Glutamatergic neuron (in vitro differentiated cells): ENCODE measurements at regions not wholly inside any gene's neighbourhood (a gene's known extent, or its start where the extent isn't known, plus 50 kb on each side); places are given as distances from the start of the nearest gene placed in this dataset.

Source experiments
- DNase-seq: peaks from one replicate; pipeline ENCODE4 v3.0.0; 2022
- H3K27ac Mint-ChIP-seq: one replicate; pipeline ENCODE4 v1.8.0; 2020; ENCODE audit warnings: mild to moderate bottlenecking, mixed read lengths, inconsistent platforms; ENCODE audit not compliant: unreplicated experiment
- H3K27me3 Mint-ChIP-seq: one replicate; pipeline ENCODE4 v1.8.0; 2020; ENCODE audit warnings: mild to moderate bottlenecking, moderate library complexity, mixed read lengths, inconsistent platforms; ENCODE audit not compliant: unreplicated experiment
- H3K36me3 Mint-ChIP-seq: one replicate; pipeline ENCODE4 v1.8.0; 2020; ENCODE audit warnings: mild to moderate bottlenecking, mixed read lengths, inconsistent platforms; ENCODE audit not compliant: unreplicated experiment
- H3K4me1 Mint-ChIP-seq: one replicate; pipeline ENCODE4 v1.8.0; 2020; ENCODE audit warnings: mild to moderate bottlenecking, low read depth, mixed read lengths, inconsistent platforms; ENCODE audit not compliant: unreplicated experiment
- H3K4me3 Mint-ChIP-seq: one replicate; pipeline ENCODE4 v1.8.0; 2020; ENCODE audit warnings: mild to moderate bottlenecking, mixed read lengths, inconsistent platforms; ENCODE audit not compliant: unreplicated experiment
- H3K9me3 Mint-ChIP-seq: one replicate; pipeline ENCODE4 v1.8.0; 2020; ENCODE audit warnings: mild to moderate bottlenecking, moderate library complexity, mixed read lengths, inconsistent platforms; ENCODE audit not compliant: unreplicated experiment
- TF ChIP-seq, protein P1 (sequence below): fragments of 200-600 bp; sonication (generic); IDR thresholded peaks from one replicate; pipeline ENCODE4 v1.5.0; 2021; ENCODE audit not compliant: partially characterized antibody, unreplicated experiment

DNA sequence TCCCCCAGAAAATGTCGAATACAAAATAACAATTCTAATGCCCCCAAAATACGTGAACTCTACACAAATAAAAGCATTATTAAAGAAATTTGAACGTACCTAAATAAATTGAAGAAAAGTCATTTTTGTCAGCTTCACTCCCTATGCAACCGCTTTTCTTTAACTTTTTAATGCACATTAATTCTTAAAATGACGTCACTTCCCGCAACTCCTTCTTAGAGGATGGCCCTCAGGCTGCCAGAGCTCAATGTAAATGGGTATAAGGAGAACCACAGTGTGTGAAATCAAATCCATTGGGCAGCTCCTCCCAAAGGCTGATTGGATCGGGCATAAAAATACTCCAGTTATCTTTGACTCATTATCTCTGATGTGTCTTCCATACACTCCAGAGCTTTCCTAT is 736.9 kb downstream of the GBE1 start:
- DNase-seq, result no peak
- Mint-ChIP-seq H3K36me3 (no peaks in the 10 kb centered on the region), H3K4me3 (no peak overlapping the region), H3K27me3 (no peaks in the 10 kb centered on the region), H3K27ac (no peak overlapping the region), H3K4me1 (peaks cover 12% of the 10 kb centered on the region), H3K9me3 (no peaks in the 10 kb centered on the region)
- TF ChIP-seq, protein P1, sequence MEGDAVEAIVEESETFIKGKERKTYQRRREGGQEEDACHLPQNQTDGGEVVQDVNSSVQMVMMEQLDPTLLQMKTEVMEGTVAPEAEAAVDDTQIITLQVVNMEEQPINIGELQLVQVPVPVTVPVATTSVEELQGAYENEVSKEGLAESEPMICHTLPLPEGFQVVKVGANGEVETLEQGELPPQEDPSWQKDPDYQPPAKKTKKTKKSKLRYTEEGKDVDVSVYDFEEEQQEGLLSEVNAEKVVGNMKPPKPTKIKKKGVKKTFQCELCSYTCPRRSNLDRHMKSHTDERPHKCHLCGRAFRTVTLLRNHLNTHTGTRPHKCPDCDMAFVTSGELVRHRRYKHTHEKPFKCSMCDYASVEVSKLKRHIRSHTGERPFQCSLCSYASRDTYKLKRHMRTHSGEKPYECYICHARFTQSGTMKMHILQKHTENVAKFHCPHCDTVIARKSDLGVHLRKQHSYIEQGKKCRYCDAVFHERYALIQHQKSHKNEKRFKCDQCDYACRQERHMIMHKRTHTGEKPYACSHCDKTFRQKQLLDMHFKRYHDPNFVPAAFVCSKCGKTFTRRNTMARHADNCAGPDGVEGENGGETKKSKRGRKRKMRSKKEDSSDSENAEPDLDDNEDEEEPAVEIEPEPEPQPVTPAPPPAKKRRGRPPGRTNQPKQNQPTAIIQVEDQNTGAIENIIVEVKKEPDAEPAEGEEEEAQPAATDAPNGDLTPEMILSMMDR, result no peak

DNA sequence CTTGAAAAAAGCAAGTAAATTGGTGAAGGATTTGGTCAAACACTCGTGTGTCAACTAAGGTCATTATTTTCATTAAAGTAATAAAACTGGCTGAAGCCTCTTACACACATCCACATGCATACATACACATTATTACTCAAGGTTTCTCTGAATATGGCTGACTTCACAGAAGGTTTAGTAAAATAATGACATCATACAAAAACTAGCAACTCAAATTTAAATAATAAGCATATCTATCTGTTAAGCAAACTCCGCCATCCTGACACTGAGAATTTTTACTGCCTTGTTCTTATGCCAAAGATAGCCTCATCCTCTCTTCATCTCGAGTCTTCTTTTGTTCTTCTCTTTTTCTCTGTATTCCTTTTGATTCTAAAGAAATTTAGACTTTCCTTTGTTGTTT is 739.1 kb downstream of the GBE1 start:
- peaks cover 2% of the 10 kb centered on the region for H3K9me3 Mint-ChIP-seq
- DNase-seq, result no peak
- no peak overlapping the region for H3K27ac Mint-ChIP-seq
- H3K4me3 Mint-ChIP-seq, result no peak overlapping the region
- H3K27me3 Mint-ChIP-seq, result no peaks in the 10 kb centered on the region
- TF ChIP-seq, protein P1, result no peak
- H3K36me3 Mint-ChIP-seq, result no peaks in the 10 kb centered on the region
- H3K4me1 Mint-ChIP-seq, result peaks cover 5% of the 10 kb centered on the region

DNA sequence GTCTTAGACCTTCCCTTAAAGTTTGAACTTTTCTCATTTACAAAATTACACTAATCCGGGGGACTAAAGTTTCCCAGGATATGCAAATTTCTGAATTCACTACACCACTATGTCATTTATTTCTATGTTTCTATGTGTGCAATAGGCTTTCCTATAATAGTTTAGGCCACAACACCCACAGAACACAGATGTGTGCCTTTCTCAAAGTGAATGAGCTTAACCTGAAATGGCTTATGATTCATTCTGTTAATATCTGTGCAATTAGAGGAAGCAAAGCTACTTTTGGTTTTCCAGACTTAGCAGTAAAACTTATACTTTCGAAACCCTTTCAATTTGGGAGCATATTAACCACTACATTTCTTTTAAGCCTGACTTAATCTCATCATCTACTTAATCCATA is 748.1 kb downstream of the GBE1 start:
- Mint-ChIP-seq H3K9me3 (peaks cover 2% of the 10 kb centered on the region), H3K36me3 (no peaks in the 10 kb centered on the region), H3K4me3 (no peak overlapping the region), H3K27me3 (peaks cover 1% of the 10 kb centered on the region), H3K27ac (no peak overlapping the region), H3K4me1 (no peaks in the 10 kb centered on the region)
- DNase-seq, result no peak
- TF ChIP-seq, protein P1, result no peak

DNA sequence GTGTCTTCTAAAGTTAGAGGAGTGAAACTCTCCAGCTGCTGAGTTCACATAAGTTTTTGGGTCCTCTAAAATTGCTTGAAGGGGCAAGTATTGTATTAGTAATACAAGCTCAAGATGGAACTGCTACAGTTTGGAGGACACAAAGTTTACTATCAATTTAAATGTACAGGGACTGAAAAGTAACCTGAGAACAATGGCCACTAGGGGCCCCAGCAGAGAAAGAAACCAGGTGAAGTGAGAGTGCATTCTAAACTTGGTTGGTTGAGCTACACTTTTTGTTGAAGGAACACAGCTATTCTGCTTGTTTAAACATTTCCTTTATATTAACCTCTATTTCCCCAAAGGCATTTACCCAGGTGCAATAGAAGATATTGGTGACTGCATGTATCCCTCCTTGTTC is 755.5 kb downstream of the GBE1 start:
- Mint-ChIP-seq H3K4me1 (no peaks in the 10 kb centered on the region), H3K27me3 (peaks cover 1% of the 10 kb centered on the region), H3K36me3 (no peaks in the 10 kb centered on the region), H3K9me3 (no peaks in the 10 kb centered on the region), H3K27ac (no peak overlapping the region), H3K4me3 (no peak overlapping the region)
- TF ChIP-seq, protein P1, result no peak
- DNase-seq, result no peak

DNA sequence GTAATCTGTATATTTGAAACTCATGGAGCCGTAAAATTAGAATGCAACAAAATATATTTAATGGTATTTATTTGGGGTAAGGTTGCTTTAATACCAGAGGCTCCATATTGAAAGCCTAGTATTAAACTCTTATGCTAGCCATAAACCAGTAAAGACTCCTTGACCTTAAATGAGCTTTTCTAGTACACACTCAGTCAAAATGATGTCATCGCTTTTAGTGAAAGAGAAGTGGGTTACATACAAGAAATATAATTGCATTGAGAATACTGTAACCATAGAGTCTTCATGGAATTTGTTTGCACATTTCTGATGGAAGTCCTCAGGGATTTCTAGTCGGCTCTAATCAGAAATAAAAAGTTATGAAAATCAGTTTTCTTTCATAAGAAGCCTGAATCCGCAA is 757.6 kb downstream of the GBE1 start:
- no peaks in the 10 kb centered on the region for H3K36me3 Mint-ChIP-seq
- H3K9me3 Mint-ChIP-seq, result no peaks in the 10 kb centered on the region
- H3K27ac Mint-ChIP-seq, result no peak overlapping the region
- no peaks in the 10 kb centered on the region for H3K4me1 Mint-ChIP-seq
- TF ChIP-seq, protein P1, result no peak
- peaks cover 2% of the 10 kb centered on the region for H3K27me3 Mint-ChIP-seq
- no peak for DNase-seq
- H3K4me3 Mint-ChIP-seq, result no peak overlapping the region
